Panc1 (cell line): ENCODE measurements at regions not wholly inside any gene's neighbourhood (a gene's known extent, or its start where the extent isn't known, plus 50 kb on each side); places are given as distances from the start of the nearest gene placed in this dataset.

Source experiments
- ATAC-seq: fragments of 200-7000 bp; cut with Tn5 transposase; 2 replicates; pipeline ENCODE4 v1.9.1; 2020; ENCODE audit warnings: mild to moderate bottlenecking, moderate library complexity
- BruUV-seq: library from RNA; stranded (reverse); fragments of 400-500 nt; replicated peaks from 2 replicates; lab custom pipeline; 2021; lab: Mats Ljungman, UMichigan
- CTCF ChIA-PET: fragments of 300-600 bp; sonication (Branson Sonifier 250); formaldehyde crosslinking; loops from one replicate; lab custom pipeline; 2022; ENCODE audit warnings: antibody characterized with exemption; lab: Charles Lee
- POLR2A ChIA-PET: fragments of 300-600 bp; sonication (Branson Sonifier 250); formaldehyde crosslinking; loops from one replicate; lab custom pipeline; 2022; ENCODE audit warnings: antibody characterized with exemption; lab: Charles Lee
- DNase-seq: peaks from one replicate; pipeline ENCODE4 v3.0.0-alpha.2; 2010; ENCODE audit warnings: low read depth, low spot score
- H3K27ac ChIP-seq: 2 replicates; pipeline ENCODE4 v1.5.1; 2011; ENCODE audit warnings: mild to moderate bottlenecking, low read length, inconsistent platforms
- H3K27me3 ChIP-seq: fragments of 200-500 bp; sonication (Bioruptor generic); 2 replicates; pipeline ENCODE4 v1.6.0; 2014; ENCODE audit warnings: low read length, inconsistent platforms; ENCODE audit not compliant: control insufficient read depth, insufficient read depth
- H3K36me3 ChIP-seq: fragments of 200-500 bp; sonication (Bioruptor generic); 2 replicates; pipeline ENCODE4 v1.5.1; 2014; ENCODE audit warnings: inconsistent platforms, mild to moderate bottlenecking, low read length, moderate library complexity; ENCODE audit not compliant: control insufficient read depth, insufficient read depth
- H3K4me1 ChIP-seq: 2 replicates; pipeline ENCODE4 v1.5.1; 2011; ENCODE audit warnings: inconsistent platforms, mild to moderate bottlenecking, low read length, moderate library complexity; ENCODE audit not compliant: control insufficient read depth, insufficient read depth
- H3K4me3 ChIP-seq, 2 experiments: 2 replicates each; pipeline ENCODE4 v1.5.1; 2011 to 2012; ENCODE audit warnings: low read depth in 2 of 2, low read length in 2 of 2, mild to moderate bottlenecking in 2 of 2, inconsistent platforms in 1 of 2, moderate library complexity in 1 of 2
- H3K9me3 ChIP-seq: fragments of 200-500 bp; sonication (Bioruptor generic); 2 replicates; pipeline ENCODE4 v1.5.1; 2014; ENCODE audit warnings: low read depth, mild to moderate bottlenecking, inconsistent platforms, low read length, moderate library complexity; ENCODE audit not compliant: control insufficient read depth, insufficient read depth
- POLR2AphosphoS5 ChIP-seq: IDR thresholded peaks from 2 replicates; pipeline ENCODE4 v1.6.1; 2012; ENCODE audit warnings: mild to moderate bottlenecking, low read depth, low read length, moderate library complexity
- SIN3A ChIP-seq: IDR thresholded peaks from 2 replicates; pipeline ENCODE4 v1.6.1; 2012; ENCODE audit warnings: low read depth, mild to moderate bottlenecking, low read length, moderate library complexity, borderline replicate concordance; ENCODE audit not compliant: insufficient read depth
- TCF7L2 ChIP-seq: IDR thresholded peaks from 2 replicates; pipeline ENCODE4 v1.6.1; 2011; ENCODE audit warnings: mild to moderate bottlenecking, low read depth, low read length, inconsistent platforms
- in situ Hi-C: cut with HindIII; loops from 2 replicates; pipeline ENCODE4 v1.10.0; 2016; ENCODE audit warnings: low sequenced_read_pairs, low pct_unique_long_range_greater_than_20kb
- intact Hi-C: fragments of 100-400 bp; cut with micrococcal nuclease; formaldehyde crosslinking; loops from one replicate; pipeline ENCODE4 v1.10.0; 2022; ENCODE audit not compliant: unreplicated experiment
- TF ChIP-seq, protein P1 (sequence below): fragments of 450-650 bp; IDR thresholded peaks from 2 replicates; pipeline ENCODE4 v1.5.1; 2017; ENCODE audit warnings: mild to moderate bottlenecking
- TF ChIP-seq, protein P2 (sequence below), 2 experiments: IDR thresholded peaks; 2 replicates each; pipeline ENCODE4 v1.6.1; 2011 to 2012; ENCODE audit warnings: low read depth in 2 of 2, control low read depth in 1 of 2, low read length in 1 of 2, mild to moderate bottlenecking in 1 of 2, moderate library complexity in 1 of 2; ENCODE audit not compliant: insufficient read depth in 1 of 2

GRCh38 chr13:105196052-105196451 lies 1339.4 kb downstream of the EFNB2 start:
- intact Hi-C loops, result no loop called here
- no peak for ATAC-seq
- Histone ChIP-seq H3K4me1 (no peaks in the 10 kb centered on the region), H3K4me3 (no peak overlapping the region), H3K27me3 (no peaks in the 10 kb centered on the region), H3K36me3 (no peaks in the 10 kb centered on the region), H3K9me3 (no peaks in the 10 kb centered on the region), H3K27ac (no peak overlapping the region)
- BruUV-seq, result no TSS peak
- ChIA-PET CTCF (no interaction called here), POLR2A (no interaction called here)
- in situ Hi-C loops, result no loop called here
- no peak for DNase-seq
- TF ChIP-seq TCF7L2, result no peak
- no peak for TF ChIP-seq SIN3A
- TF ChIP-seq, protein P1, sequence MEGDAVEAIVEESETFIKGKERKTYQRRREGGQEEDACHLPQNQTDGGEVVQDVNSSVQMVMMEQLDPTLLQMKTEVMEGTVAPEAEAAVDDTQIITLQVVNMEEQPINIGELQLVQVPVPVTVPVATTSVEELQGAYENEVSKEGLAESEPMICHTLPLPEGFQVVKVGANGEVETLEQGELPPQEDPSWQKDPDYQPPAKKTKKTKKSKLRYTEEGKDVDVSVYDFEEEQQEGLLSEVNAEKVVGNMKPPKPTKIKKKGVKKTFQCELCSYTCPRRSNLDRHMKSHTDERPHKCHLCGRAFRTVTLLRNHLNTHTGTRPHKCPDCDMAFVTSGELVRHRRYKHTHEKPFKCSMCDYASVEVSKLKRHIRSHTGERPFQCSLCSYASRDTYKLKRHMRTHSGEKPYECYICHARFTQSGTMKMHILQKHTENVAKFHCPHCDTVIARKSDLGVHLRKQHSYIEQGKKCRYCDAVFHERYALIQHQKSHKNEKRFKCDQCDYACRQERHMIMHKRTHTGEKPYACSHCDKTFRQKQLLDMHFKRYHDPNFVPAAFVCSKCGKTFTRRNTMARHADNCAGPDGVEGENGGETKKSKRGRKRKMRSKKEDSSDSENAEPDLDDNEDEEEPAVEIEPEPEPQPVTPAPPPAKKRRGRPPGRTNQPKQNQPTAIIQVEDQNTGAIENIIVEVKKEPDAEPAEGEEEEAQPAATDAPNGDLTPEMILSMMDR, result no peak
- TF ChIP-seq POLR2AphosphoS5, result no peak
- TF ChIP-seq, protein P2, sequence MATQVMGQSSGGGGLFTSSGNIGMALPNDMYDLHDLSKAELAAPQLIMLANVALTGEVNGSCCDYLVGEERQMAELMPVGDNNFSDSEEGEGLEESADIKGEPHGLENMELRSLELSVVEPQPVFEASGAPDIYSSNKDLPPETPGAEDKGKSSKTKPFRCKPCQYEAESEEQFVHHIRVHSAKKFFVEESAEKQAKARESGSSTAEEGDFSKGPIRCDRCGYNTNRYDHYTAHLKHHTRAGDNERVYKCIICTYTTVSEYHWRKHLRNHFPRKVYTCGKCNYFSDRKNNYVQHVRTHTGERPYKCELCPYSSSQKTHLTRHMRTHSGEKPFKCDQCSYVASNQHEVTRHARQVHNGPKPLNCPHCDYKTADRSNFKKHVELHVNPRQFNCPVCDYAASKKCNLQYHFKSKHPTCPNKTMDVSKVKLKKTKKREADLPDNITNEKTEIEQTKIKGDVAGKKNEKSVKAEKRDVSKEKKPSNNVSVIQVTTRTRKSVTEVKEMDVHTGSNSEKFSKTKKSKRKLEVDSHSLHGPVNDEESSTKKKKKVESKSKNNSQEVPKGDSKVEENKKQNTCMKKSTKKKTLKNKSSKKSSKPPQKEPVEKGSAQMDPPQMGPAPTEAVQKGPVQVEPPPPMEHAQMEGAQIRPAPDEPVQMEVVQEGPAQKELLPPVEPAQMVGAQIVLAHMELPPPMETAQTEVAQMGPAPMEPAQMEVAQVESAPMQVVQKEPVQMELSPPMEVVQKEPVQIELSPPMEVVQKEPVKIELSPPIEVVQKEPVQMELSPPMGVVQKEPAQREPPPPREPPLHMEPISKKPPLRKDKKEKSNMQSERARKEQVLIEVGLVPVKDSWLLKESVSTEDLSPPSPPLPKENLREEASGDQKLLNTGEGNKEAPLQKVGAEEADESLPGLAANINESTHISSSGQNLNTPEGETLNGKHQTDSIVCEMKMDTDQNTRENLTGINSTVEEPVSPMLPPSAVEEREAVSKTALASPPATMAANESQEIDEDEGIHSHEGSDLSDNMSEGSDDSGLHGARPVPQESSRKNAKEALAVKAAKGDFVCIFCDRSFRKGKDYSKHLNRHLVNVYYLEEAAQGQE (IDR thresholded peaks at IDR 0.05; ENCODE audit: insufficient read depth in 1 of 2, low read depth in 2 of 2, low read length in 1 of 2), result no peak

GRCh38 chr13:105193026-105193425 lies 1342.4 kb downstream of the EFNB2 start:
- in situ Hi-C loops (no loop called here), intact Hi-C loops (no loop called here)
- ChIA-PET CTCF (no interaction called here), POLR2A (no interaction called here)
- Histone ChIP-seq H3K4me3 (no peak overlapping the region), H3K27me3 (no peaks in the 10 kb centered on the region), H3K9me3 (no peaks in the 10 kb centered on the region), H3K27ac (no peak overlapping the region), H3K36me3 (no peaks in the 10 kb centered on the region), H3K4me1 (no peaks in the 10 kb centered on the region)
- BruUV-seq, result no TSS peak
- ATAC-seq, result no peak
- TF ChIP-seq POLR2AphosphoS5 (no peak), SIN3A (no peak), TCF7L2 (no peak)
- TF ChIP-seq, protein P2 (IDR thresholded peaks at IDR 0.05; ENCODE audit: insufficient read depth in 1 of 2, low read depth in 2 of 2, low read length in 1 of 2), result no peak
- TF ChIP-seq, protein P1, result no peak
- DNase-seq, result no peak
